GM23338 (cell line): ENCODE measurements at regions not wholly inside any gene's neighbourhood (a gene's known extent, or its start where the extent isn't known, plus 50 kb on each side); places are given as distances from the start of the nearest gene placed in this dataset.

Experiments used
- ATAC-seq: fragments of 200-7000 bp; cut with Tn5 transposase; 3 replicates; pipeline ENCODE4 v1.9.1; 2020
- DNase-seq: peaks from one replicate; pipeline ENCODE4 v3.0.0-alpha.2; 2015; ENCODE audit warnings: low spot score
- H2AFZ ChIP-seq: fragments of 200-600 bp; sonication (generic); 2 replicates; pipeline ENCODE4 v1.8.0; 2016; ENCODE audit warnings: antibody characterized with exemption, mild to moderate bottlenecking, moderate library complexity
- H3F3A ChIP-seq: fragments of 200-600 bp; sonication (generic); replicated peaks from 2 replicates; pipeline ENCODE4 v1.8.0; 2017; ENCODE audit warnings: antibody characterized with exemption, mixed run types, low read depth
- H3K27ac ChIP-seq: fragments of 200-600 bp; sonication (generic); 2 replicates; pipeline ENCODE4 v1.6.1; 2016; ENCODE audit warnings: low read depth
- H3K27me3 ChIP-seq: fragments of 200-600 bp; sonication (generic); 2 replicates; pipeline ENCODE4 v1.8.0; 2016; ENCODE audit warnings: mild to moderate bottlenecking, mixed run types, moderate library complexity; ENCODE audit not compliant: insufficient read depth
- H3K36me3 ChIP-seq: fragments of 200-600 bp; sonication (generic); 2 replicates; pipeline ENCODE4 v1.8.0; 2016; ENCODE audit warnings: mild to moderate bottlenecking; ENCODE audit not compliant: insufficient read depth
- H3K4me1 ChIP-seq: fragments of 200-600 bp; sonication (generic); 2 replicates; pipeline ENCODE4 v1.8.0; 2016; ENCODE audit warnings: mild to moderate bottlenecking, moderate library complexity; ENCODE audit not compliant: insufficient read depth
- H3K4me2 ChIP-seq: fragments of 200-600 bp; sonication (generic); 2 replicates; pipeline ENCODE4 v1.7.1; 2017; ENCODE audit warnings: mixed run types
- H3K4me3 ChIP-seq: fragments of 200-600 bp; sonication (generic); 2 replicates; pipeline ENCODE4 v1.6.1; 2016; ENCODE audit warnings: mixed run types
- H3K79me2 ChIP-seq: fragments of 200-600 bp; sonication (generic); replicated peaks from 2 replicates; pipeline ENCODE4 v1.8.0; 2017; ENCODE audit warnings: mild to moderate bottlenecking; ENCODE audit not compliant: insufficient read depth
- H3K9me2 ChIP-seq: fragments of 200-600 bp; sonication (generic); 2 replicates; pipeline ENCODE4 v1.8.0; 2017; ENCODE audit not compliant: insufficient read depth
- H4K20me1 ChIP-seq: fragments of 200-600 bp; sonication (generic); replicated peaks from 2 replicates; pipeline ENCODE4 v1.8.0; 2017; ENCODE audit warnings: mild to moderate bottlenecking; ENCODE audit not compliant: insufficient read depth
- H3K27ac Mint-ChIP-seq: 2 replicates; pipeline ENCODE4 v1.8.0; 2020; ENCODE audit warnings: inconsistent platforms, mild to moderate bottlenecking, moderate library complexity, mixed read lengths
- H3K27me3 Mint-ChIP-seq: 3 replicates; pipeline ENCODE4 v1.8.0; 2022; ENCODE audit warnings: low read depth, mild to moderate bottlenecking, moderate library complexity, mixed read lengths, inconsistent platforms; ENCODE audit not compliant: insufficient read depth, poor library complexity
- H3K36me3 Mint-ChIP-seq: 3 replicates; pipeline ENCODE4 v1.8.0; 2021; ENCODE audit warnings: low read depth, mild to moderate bottlenecking, inconsistent platforms, moderate library complexity, mixed read lengths
- H3K4me1 Mint-ChIP-seq: 3 replicates; pipeline ENCODE4 v1.8.0; 2020; ENCODE audit warnings: mild to moderate bottlenecking, inconsistent platforms, mixed read lengths
- H3K4me3 Mint-ChIP-seq: 3 replicates; pipeline ENCODE4 v1.8.0; 2021; ENCODE audit warnings: moderate library complexity, mild to moderate bottlenecking, inconsistent platforms, mixed read lengths
- H3K9me3 Mint-ChIP-seq: 3 replicates; pipeline ENCODE4 v1.8.0; 2020; ENCODE audit warnings: moderate library complexity, mild to moderate bottlenecking, inconsistent platforms, mixed read lengths
- CREB1 ChIP-seq: fragments of 250-450 bp; sonication (Bioruptor Pico); IDR thresholded peaks from 2 replicates; pipeline ENCODE4 v1.5.0; 2020; ENCODE audit warnings: low read depth, mild to moderate bottlenecking, moderate library complexity
- EZH2 ChIP-seq: fragments of 200-600 bp; sonication (generic); IDR thresholded peaks from one replicate; pipeline ENCODE4 v1.8.0; 2017; ENCODE audit warnings: antibody characterized with exemption, mild to moderate bottlenecking, low read depth; ENCODE audit not compliant: unreplicated experiment
- EZH2phosphoT487 ChIP-seq: fragments of 200-600 bp; sonication (generic); IDR thresholded peaks from one replicate; pipeline ENCODE4 v1.8.1; 2018; ENCODE audit warnings: antibody characterized with exemption; ENCODE audit not compliant: unreplicated experiment
- JUNB ChIP-seq: IDR thresholded peaks from one replicate; pipeline ENCODE4 v1.6.1; 2016; ENCODE audit warnings: antibody characterized with exemption; ENCODE audit not compliant: unreplicated experiment
- POLR2AphosphoS5 ChIP-seq: IDR thresholded peaks from 2 replicates; pipeline ENCODE4 v1.6.1; 2016; ENCODE audit warnings: antibody characterized with exemption, low read depth
- REST ChIP-seq: IDR thresholded peaks from one replicate; pipeline ENCODE4 v1.6.1; 2018; ENCODE audit warnings: antibody characterized with exemption; ENCODE audit not compliant: unreplicated experiment
- ZNF114 ChIP-seq: fragments of 250-450 bp; sonication (Bioruptor Pico); IDR thresholded peaks from 2 replicates; pipeline ENCODE4 v1.5.0; 2020; ENCODE audit warnings: mild to moderate bottlenecking, moderate library complexity
- ZNF331 ChIP-seq: fragments of 250-450 bp; sonication (Bioruptor Pico); IDR thresholded peaks from 2 replicates; pipeline ENCODE4 v1.5.0; 2020; ENCODE audit warnings: low read depth, mild to moderate bottlenecking, moderate library complexity
- TF ChIP-seq, protein P1 (sequence below): fragments of 250-450 bp; sonication (Bioruptor Pico); IDR thresholded peaks from 2 replicates; pipeline ENCODE4 v1.5.0; 2020; ENCODE audit warnings: mild to moderate bottlenecking, moderate library complexity
- TF ChIP-seq, protein P2 (sequence below): IDR thresholded peaks from 2 replicates; pipeline ENCODE4 v1.6.1; 2016; ENCODE audit warnings: antibody characterized with exemption
- TF ChIP-seq, protein P3 (sequence below), 2 experiments: fragments of 200-600 bp in 1 of 2; sonication (generic) in 1 of 2; conservative IDR thresholded peaks; 2 replicates each; pipeline versions ENCODE4 v1.5.1 to v1.6.1; 2016 to 2017; ENCODE audit warnings: antibody characterized with exemption in 2 of 2, low read depth in 2 of 2, mild to moderate bottlenecking in 2 of 2, moderate library complexity in 1 of 2

- no peak for TF ChIP-seq REST
These were observed 532.9 kb upstream of the ANO5 start (continued) for GRCh38 chr11:21659961-21660360.

GRCh38 chr11:21675049-21675616, 517.8 kb upstream of the ANO5 start:
- H3K27me3 ChIP-seq = no peaks in the 10 kb centered on the region
- no peaks in the 10 kb centered on the region for H3F3A ChIP-seq
- Mint-ChIP-seq H3K36me3 (peaks cover 4% of the 10 kb centered on the region; the same call in 1 of the 3 replicates), H3K4me1 (no peaks in the 10 kb centered on the region; the same call in 2 of the 3 replicates), H3K27me3 (no peaks in the 10 kb centered on the region), H3K27ac (no peak overlapping the region), H3K9me3 (peaks cover 4% of the 10 kb centered on the region; the same call in 2 of the 3 replicates), H3K4me3 (no peak overlapping the region)
- H3K79me2 ChIP-seq = no peaks in the 10 kb centered on the region
- H3K4me3 ChIP-seq = no peak overlapping the region
- DNase-seq (no peak), ATAC-seq (no peak)
- H3K4me1 ChIP-seq = no peaks in the 10 kb centered on the region
- no peak overlapping the region for H3K4me2 ChIP-seq
- no peak overlapping the region for H3K27ac ChIP-seq
- H2AFZ ChIP-seq = no peak overlapping the region
- H3K9me2 ChIP-seq = no peaks in the 10 kb centered on the region
- H4K20me1 ChIP-seq = no peaks in the 10 kb centered on the region
- H3K36me3 ChIP-seq = no peaks in the 10 kb centered on the region
- TF ChIP-seq CREB1 (CRISPR knock-in tag) = no peak
- TF ChIP-seq EZH2phosphoT487 = no peak
- TF ChIP-seq, protein P1, sequence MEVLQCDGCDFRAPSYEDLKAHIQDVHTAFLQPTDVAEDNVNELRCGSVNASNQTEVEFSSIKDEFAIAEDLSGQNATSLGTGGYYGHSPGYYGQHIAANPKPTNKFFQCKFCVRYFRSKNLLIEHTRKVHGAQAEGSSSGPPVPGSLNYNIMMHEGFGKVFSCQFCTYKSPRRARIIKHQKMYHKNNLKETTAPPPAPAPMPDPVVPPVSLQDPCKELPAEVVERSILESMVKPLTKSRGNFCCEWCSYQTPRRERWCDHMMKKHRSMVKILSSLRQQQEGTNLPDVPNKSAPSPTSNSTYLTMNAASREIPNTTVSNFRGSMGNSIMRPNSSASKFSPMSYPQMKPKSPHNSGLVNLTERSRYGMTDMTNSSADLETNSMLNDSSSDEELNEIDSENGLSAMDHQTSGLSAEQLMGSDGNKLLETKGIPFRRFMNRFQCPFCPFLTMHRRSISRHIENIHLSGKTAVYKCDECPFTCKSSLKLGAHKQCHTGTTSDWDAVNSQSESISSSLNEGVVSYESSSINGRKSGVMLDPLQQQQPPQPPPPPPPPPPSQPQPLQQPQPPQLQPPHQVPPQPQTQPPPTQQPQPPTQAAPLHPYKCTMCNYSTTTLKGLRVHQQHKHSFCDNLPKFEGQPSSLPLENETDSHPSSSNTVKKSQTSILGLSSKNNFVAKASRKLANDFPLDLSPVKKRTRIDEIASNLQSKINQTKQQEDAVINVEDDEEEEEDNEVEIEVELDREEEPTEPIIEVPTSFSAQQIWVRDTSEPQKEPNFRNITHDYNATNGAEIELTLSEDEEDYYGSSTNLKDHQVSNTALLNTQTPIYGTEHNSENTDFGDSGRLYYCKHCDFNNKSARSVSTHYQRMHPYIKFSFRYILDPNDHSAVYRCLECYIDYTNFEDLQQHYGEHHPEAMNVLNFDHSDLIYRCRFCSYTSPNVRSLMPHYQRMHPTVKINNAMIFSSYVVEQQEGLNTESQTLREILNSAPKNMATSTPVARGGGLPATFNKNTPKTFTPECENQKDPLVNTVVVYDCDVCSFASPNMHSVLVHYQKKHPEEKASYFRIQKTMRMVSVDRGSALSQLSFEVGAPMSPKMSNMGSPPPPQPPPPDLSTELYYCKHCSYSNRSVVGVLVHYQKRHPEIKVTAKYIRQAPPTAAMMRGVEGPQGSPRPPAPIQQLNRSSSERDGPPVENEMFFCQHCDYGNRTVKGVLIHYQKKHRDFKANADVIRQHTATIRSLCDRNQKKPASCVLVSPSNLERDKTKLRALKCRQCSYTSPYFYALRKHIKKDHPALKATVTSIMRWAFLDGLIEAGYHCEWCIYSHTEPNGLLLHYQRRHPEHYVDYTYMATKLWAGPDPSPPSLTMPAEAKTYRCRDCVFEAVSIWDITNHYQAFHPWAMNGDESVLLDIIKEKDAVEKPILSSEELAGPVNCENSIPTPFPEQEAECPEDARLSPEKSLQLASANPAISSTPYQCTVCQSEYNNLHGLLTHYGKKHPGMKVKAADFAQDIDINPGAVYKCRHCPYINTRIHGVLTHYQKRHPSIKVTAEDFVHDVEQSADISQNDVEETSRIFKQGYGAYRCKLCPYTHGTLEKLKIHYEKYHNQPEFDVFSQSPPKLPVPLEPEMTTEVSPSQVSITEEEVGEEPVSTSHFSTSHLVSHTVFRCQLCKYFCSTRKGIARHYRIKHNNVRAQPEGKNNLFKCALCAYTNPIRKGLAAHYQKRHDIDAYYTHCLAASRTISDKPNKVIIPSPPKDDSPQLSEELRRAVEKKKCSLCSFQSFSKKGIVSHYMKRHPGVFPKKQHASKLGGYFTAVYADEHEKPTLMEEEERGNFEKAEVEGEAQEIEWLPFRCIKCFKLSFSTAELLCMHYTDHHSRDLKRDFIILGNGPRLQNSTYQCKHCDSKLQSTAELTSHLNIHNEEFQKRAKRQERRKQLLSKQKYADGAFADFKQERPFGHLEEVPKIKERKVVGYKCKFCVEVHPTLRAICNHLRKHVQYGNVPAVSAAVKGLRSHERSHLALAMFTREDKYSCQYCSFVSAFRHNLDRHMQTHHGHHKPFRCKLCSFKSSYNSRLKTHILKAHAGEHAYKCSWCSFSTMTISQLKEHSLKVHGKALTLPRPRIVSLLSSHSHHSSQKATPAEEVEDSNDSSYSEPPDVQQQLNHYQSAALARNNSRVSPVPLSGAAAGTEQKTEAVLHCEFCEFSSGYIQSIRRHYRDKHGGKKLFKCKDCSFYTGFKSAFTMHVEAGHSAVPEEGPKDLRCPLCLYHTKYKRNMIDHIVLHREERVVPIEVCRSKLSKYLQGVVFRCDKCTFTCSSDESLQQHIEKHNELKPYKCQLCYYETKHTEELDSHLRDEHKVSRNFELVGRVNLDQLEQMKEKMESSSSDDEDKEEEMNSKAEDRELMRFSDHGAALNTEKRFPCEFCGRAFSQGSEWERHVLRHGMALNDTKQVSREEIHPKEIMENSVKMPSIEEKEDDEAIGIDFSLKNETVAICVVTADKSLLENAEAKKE (CRISPR knock-in tag) = no peak
- no peak for TF ChIP-seq EZH2
- TF ChIP-seq ZNF114 (CRISPR knock-in tag) = no peak
- no peak for TF ChIP-seq POLR2AphosphoS5
- TF ChIP-seq ZNF331 (CRISPR knock-in tag) = no peak
- TF ChIP-seq, protein P2, sequence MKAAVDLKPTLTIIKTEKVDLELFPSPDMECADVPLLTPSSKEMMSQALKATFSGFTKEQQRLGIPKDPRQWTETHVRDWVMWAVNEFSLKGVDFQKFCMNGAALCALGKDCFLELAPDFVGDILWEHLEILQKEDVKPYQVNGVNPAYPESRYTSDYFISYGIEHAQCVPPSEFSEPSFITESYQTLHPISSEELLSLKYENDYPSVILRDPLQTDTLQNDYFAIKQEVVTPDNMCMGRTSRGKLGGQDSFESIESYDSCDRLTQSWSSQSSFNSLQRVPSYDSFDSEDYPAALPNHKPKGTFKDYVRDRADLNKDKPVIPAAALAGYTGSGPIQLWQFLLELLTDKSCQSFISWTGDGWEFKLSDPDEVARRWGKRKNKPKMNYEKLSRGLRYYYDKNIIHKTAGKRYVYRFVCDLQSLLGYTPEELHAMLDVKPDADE = no peak
- TF ChIP-seq JUNB = no peak
- TF ChIP-seq, protein P3, sequence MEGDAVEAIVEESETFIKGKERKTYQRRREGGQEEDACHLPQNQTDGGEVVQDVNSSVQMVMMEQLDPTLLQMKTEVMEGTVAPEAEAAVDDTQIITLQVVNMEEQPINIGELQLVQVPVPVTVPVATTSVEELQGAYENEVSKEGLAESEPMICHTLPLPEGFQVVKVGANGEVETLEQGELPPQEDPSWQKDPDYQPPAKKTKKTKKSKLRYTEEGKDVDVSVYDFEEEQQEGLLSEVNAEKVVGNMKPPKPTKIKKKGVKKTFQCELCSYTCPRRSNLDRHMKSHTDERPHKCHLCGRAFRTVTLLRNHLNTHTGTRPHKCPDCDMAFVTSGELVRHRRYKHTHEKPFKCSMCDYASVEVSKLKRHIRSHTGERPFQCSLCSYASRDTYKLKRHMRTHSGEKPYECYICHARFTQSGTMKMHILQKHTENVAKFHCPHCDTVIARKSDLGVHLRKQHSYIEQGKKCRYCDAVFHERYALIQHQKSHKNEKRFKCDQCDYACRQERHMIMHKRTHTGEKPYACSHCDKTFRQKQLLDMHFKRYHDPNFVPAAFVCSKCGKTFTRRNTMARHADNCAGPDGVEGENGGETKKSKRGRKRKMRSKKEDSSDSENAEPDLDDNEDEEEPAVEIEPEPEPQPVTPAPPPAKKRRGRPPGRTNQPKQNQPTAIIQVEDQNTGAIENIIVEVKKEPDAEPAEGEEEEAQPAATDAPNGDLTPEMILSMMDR (conservative IDR thresholded peaks at IDR 0.05; ENCODE audit: low read depth in 2 of 2) = no peak
